Activated CD8-positive, alpha-beta memory T cell treated with anti-CD3 and anti-CD28 coated beads, Interleukin-2, amount 50 U/mL, for 4 hours (primary cell): ENCODE measurements at regions not wholly inside any gene's neighbourhood (a gene's known extent, or its start where the extent isn't known, plus 50 kb on each side); places are given as distances from the start of the nearest gene placed in this dataset.

Experiments
- DNase-seq: peaks from one replicate; pipeline ENCODE4 v3.0.0-alpha.2; 2020

GRCh38 chr17:77740481-77740880, 218.0 kb upstream of the TNRC6C start:
- DNase-seq = no peak

- peak; percentile 45 for DNase-seq
Measured at GRCh38 chr17:77741109-77741508, 217.4 kb upstream of the TNRC6C start.

GRCh38 chr17:77742579-77742978, 215.9 kb upstream of the TNRC6C start:
- no peak for DNase-seq

GRCh38 chr17:77744066-77744988, 214.2 kb upstream of the TNRC6C start:
- no peak for DNase-seq

GRCh38 chr17:77745702-77746101, 212.8 kb upstream of the TNRC6C start:
- DNase-seq = no peak

- no peak for DNase-seq
Measured at GRCh38 chr17:77746393-77746792, 212.1 kb upstream of the TNRC6C start.

- DNase-seq = no peak
Measured at GRCh38 chr17:77746896-77747554, 211.5 kb upstream of the TNRC6C start.

GRCh38 chr17:77748436-77748835, 210.1 kb upstream of the TNRC6C start:
- no peak for DNase-seq

GRCh38 chr17:77749321-77749751, 209.2 kb upstream of the TNRC6C start:
- DNase-seq = no peak

- DNase-seq = no peak
Measured at GRCh38 chr17:77749989-77750388, 208.5 kb upstream of the TNRC6C start.

- DNase-seq = no peak
Measured at GRCh38 chr17:77750427-77751043, 208.0 kb upstream of the TNRC6C start.

- no peak for DNase-seq
Measured at GRCh38 chr17:77753246-77753645, 205.3 kb upstream of the TNRC6C start.

- no peak for DNase-seq
Measured at GRCh38 chr17:77753691-77754245, 204.7 kb upstream of the TNRC6C start.

GRCh38 chr17:77754956-77755355, 203.5 kb upstream of the TNRC6C start:
- no peak for DNase-seq

GRCh38 chr17:77755410-77755963, 203.0 kb upstream of the TNRC6C start:
- no peak for DNase-seq

- no peak for DNase-seq
Measured at GRCh38 chr17:77756028-77756427, 202.5 kb upstream of the TNRC6C start.

GRCh38 chr17:77756846-77757560, 201.5 kb upstream of the TNRC6C start:
- no peak for DNase-seq

GRCh38 chr17:77757561-77757898, 201.0 kb upstream of the TNRC6C start:
- no peak for DNase-seq

- no peak for DNase-seq
Measured at GRCh38 chr17:77763023-77763422, 195.5 kb upstream of the TNRC6C start.

GRCh38 chr17:77763575-77763974, 194.9 kb upstream of the TNRC6C start:
- no peak for DNase-seq

GRCh38 chr17:77765292-77765691, 193.2 kb upstream of the TNRC6C start:
- no peak for DNase-seq

- DNase-seq = no peak
Measured at GRCh38 chr17:77767148-77767547, 191.4 kb upstream of the TNRC6C start.
